NT2/D1 (cell line): ENCODE measurements at regions not wholly inside any gene's neighbourhood (a gene's known extent, or its start where the extent isn't known, plus 50 kb on each side); places are given as distances from the start of the nearest gene placed in this dataset.

ENCODE experiments used
- SUZ12 ChIP-seq: IDR thresholded peaks from 2 replicates; pipeline ENCODE4 v1.6.1; 2011; ENCODE audit not compliant: insufficient read length, insufficient read depth; ENCODE audit errors: extremely low read depth
- YY1 ChIP-seq: IDR thresholded peaks from 2 replicates; pipeline ENCODE4 v1.6.1; 2011; ENCODE audit not compliant: insufficient read length, insufficient read depth
- ZNF274 ChIP-seq: IDR thresholded peaks from 2 replicates; pipeline ENCODE4 v1.6.1; 2011; ENCODE audit warnings: mild to moderate bottlenecking, low read depth, low read length

- TF ChIP-seq ZNF274: no peak
- TF ChIP-seq SUZ12: no peak
- TF ChIP-seq YY1: no peak
Measured at GRCh38 chr21:17725339-17725738, 93.8 kb downstream of the C21orf91 start.
